ENCODE measurements at regions not wholly inside any gene's neighbourhood (a gene's known extent, or its start where the extent isn't known, plus 50 kb on each side); places are given as distances from the start of the nearest gene placed in this dataset.

- Histone ChIP-seq H3K27me3 (ENCODE audit: control insufficient read depth, insufficient read depth, low read length) (no peaks in the 10 kb centered on the region), H3K9ac (ENCODE audit: low read length in 3 of 3) (no peak overlapping the region), H3K27ac (ENCODE audit: low read depth in 2 of 2, low read length in 2 of 2) (no peak overlapping the region), H3K4me1 (ENCODE audit: control insufficient read depth in 2 of 3, insufficient read depth in 2 of 3, low read depth in 1 of 3, low read length in 3 of 3) (peaks cover 4 to 17% (median 9%) of the 10 kb centered on the region in 3 donors), H3K9me3 (ENCODE audit: control insufficient read depth in 2 of 3, insufficient read depth in 1 of 3, low read length in 3 of 3) (no peaks in the 10 kb centered on the region), H3K36me3 (ENCODE audit: control insufficient read depth in 2 of 3, insufficient read depth in 3 of 3, low read length in 3 of 3) (no peaks in the 10 kb centered on the region), H3K4me3 (ENCODE audit: low read length in 3 of 3) (no peak overlapping the region)
- FAIRE-seq: no peak
- intact Hi-C loops (cut with DNase I): no loop called here
- no peak for TF ChIP-seq CTCF (IDR thresholded peaks at IDR 0.05; ENCODE audit: borderline replicate concordance, extremely low read depth, insufficient read depth)
- no peak for DNase-seq
These were observed 188.5 kb upstream of the TLE3 start for GRCh38 chr15:70286113-70286806.

GRCh38 chr15:70284438-70285214, 186.9 kb upstream of the TLE3 start:
- H3K27ac ChIP-seq (ENCODE audit: low read depth in 2 of 2, low read length in 2 of 2): no peak overlapping the region
- H3K36me3 ChIP-seq (ENCODE audit: control insufficient read depth in 2 of 3, insufficient read depth in 3 of 3, low read length in 3 of 3): no peaks in the 10 kb centered on the region
- H3K9ac ChIP-seq (ENCODE audit: low read length in 3 of 3): no peak overlapping the region
- peaks cover 2 to 13% (median 6%) of the 10 kb centered on the region in 3 donors for H3K4me1 ChIP-seq (ENCODE audit: control insufficient read depth in 2 of 3, insufficient read depth in 2 of 3, low read depth in 1 of 3, low read length in 3 of 3)
- H3K27me3 ChIP-seq (ENCODE audit: control insufficient read depth, insufficient read depth, low read length): no peaks in the 10 kb centered on the region
- H3K4me3 ChIP-seq (ENCODE audit: low read length in 3 of 3): no peak overlapping the region
- intact Hi-C loops (cut with DNase I): no loop called here
- no peak for FAIRE-seq
- no peaks in the 10 kb centered on the region for H3K9me3 ChIP-seq (ENCODE audit: control insufficient read depth in 2 of 3, insufficient read depth in 1 of 3, low read length in 3 of 3)
- DNase-seq: peak in 4 of 5 donors; percentile 35 to 63 (median 43)
- no peak for TF ChIP-seq CTCF (IDR thresholded peaks at IDR 0.05; ENCODE audit: borderline replicate concordance, extremely low read depth, insufficient read depth)

- intact Hi-C loops (cut with DNase I): no loop called here
- Histone ChIP-seq H3K4me1 (ENCODE audit: control insufficient read depth in 2 of 3, insufficient read depth in 2 of 3, low read depth in 1 of 3, low read length in 3 of 3) (peaks cover 2 to 9% (median 4%) of the 10 kb centered on the region in 3 donors), H3K4me3 (ENCODE audit: low read length in 3 of 3) (no peak overlapping the region), H3K9ac (ENCODE audit: low read length in 3 of 3) (no peak overlapping the region), H3K36me3 (ENCODE audit: control insufficient read depth in 2 of 3, insufficient read depth in 3 of 3, low read length in 3 of 3) (no peaks in the 10 kb centered on the region), H3K27ac (ENCODE audit: low read depth in 2 of 2, low read length in 2 of 2) (no peak overlapping the region), H3K27me3 (ENCODE audit: control insufficient read depth, insufficient read depth, low read length) (no peaks in the 10 kb centered on the region), H3K9me3 (ENCODE audit: control insufficient read depth in 2 of 3, insufficient read depth in 1 of 3, low read length in 3 of 3) (no peaks in the 10 kb centered on the region)
- DNase-seq (no peak), FAIRE-seq (no peak)
- TF ChIP-seq CTCF (IDR thresholded peaks at IDR 0.05; ENCODE audit: borderline replicate concordance, extremely low read depth, insufficient read depth): no peak
These were observed 185.8 kb upstream of the TLE3 start for GRCh38 chr15:70283511-70283910.
